BE2C (cell line): ENCODE measurements at regions not wholly inside any gene's neighbourhood (a gene's known extent, or its start where the extent isn't known, plus 50 kb on each side); places are given as distances from the start of the nearest gene placed in this dataset.
"Not testable (repeated sequence)": the region's sequence is repeated elsewhere in the genome, so short reads cannot be mapped to it uniquely, and the experiment has no call there.

Experiments used
- DNase-seq: peaks from one replicate; pipeline ENCODE4 v3.0.0-alpha.2; 2020
- H3K27me3 ChIP-seq: fragments of 250-450 bp; sonication (Bioruptor Pico); 2 replicates; pipeline ENCODE4 v1.5.1; 2020; ENCODE audit warnings: mild to moderate bottlenecking
- H3K36me3 ChIP-seq: fragments of 250-450 bp; sonication (Bioruptor Pico); 2 replicates; pipeline ENCODE4 v1.5.1; 2020; ENCODE audit warnings: mild to moderate bottlenecking
- H3K4me1 ChIP-seq: fragments of 250-450 bp; sonication (Bioruptor Pico); 2 replicates; pipeline ENCODE4 v1.5.1; 2020
- H3K4me3 ChIP-seq: 2 replicates; pipeline ENCODE4 v1.5.1; 2011; ENCODE audit warnings: low read depth, low read length
- H3K9me3 ChIP-seq: fragments of 250-450 bp; sonication (Bioruptor Pico); 2 replicates; pipeline ENCODE4 v1.5.1; 2020
- CTCF ChIP-seq: IDR thresholded peaks from 2 replicates; pipeline ENCODE4 v1.5.1; 2012; ENCODE audit warnings: mild to moderate bottlenecking, low read depth, low read length

- TF ChIP-seq CTCF, result no peak
- no peaks in the 10 kb centered on the region for H3K9me3 ChIP-seq
- no peaks in the 10 kb centered on the region for H3K4me1 ChIP-seq
- no peak overlapping the region for H3K4me3 ChIP-seq
- no peaks in the 10 kb centered on the region for H3K27me3 ChIP-seq
- DNase-seq, result no peak
- H3K36me3 ChIP-seq, result no peaks in the 10 kb centered on the region
These were observed 236.1 kb downstream of the PARM1 start for GRCh38 chr4:75169020-75169419.

- no peak for DNase-seq
- Histone ChIP-seq H3K4me3 (no peak overlapping the region), H3K9me3 (no peaks in the 10 kb centered on the region), H3K36me3 (no peaks in the 10 kb centered on the region), H3K27me3 (no peaks in the 10 kb centered on the region), H3K4me1 (no peaks in the 10 kb centered on the region)
- TF ChIP-seq CTCF, result no peak
These were observed 235.6 kb downstream of the PARM1 start for GRCh38 chr4:75168548-75168947.

- H3K4me1 ChIP-seq, DNase-seq, H3K9me3 ChIP-seq, H3K4me3 ChIP-seq, H3K27me3 ChIP-seq, H3K36me3 ChIP-seq: not testable (repeated sequence)
These were observed 232.2 kb downstream of the PARM1 start for GRCh38 chr4:75165100-75165499.

GRCh38 chr4:75158451-75158850 is 225.5 kb downstream of the PARM1 start:
- Histone ChIP-seq H3K9me3 (no peaks in the 10 kb centered on the region), H3K4me3 (no peak overlapping the region), H3K36me3 (no peaks in the 10 kb centered on the region), H3K4me1 (no peaks in the 10 kb centered on the region), H3K27me3 (no peaks in the 10 kb centered on the region; the same call in 1 of the 2 replicates)
- DNase-seq, result no peak
- TF ChIP-seq CTCF, result no peak

- H3K4me1 ChIP-seq, result no peaks in the 10 kb centered on the region
- H3K27me3 ChIP-seq, result no peaks in the 10 kb centered on the region
- no peaks in the 10 kb centered on the region for H3K36me3 ChIP-seq
- no peaks in the 10 kb centered on the region for H3K9me3 ChIP-seq
- no peak for DNase-seq
- TF ChIP-seq CTCF, result no peak
- H3K4me3 ChIP-seq, result no peak overlapping the region
These were observed 222.1 kb downstream of the PARM1 start for GRCh38 chr4:75154994-75155393.

- Histone ChIP-seq H3K9me3 (no peaks in the 10 kb centered on the region), H3K4me1 (no peaks in the 10 kb centered on the region), H3K27me3 (no peaks in the 10 kb centered on the region), H3K4me3 (no peak overlapping the region), H3K36me3 (no peaks in the 10 kb centered on the region)
- TF ChIP-seq CTCF, result no peak
- no peak for DNase-seq
These were observed 213.3 kb downstream of the PARM1 start for GRCh38 chr4:75146223-75146622.

- no peak for DNase-seq
- Histone ChIP-seq H3K4me1 (no peaks in the 10 kb centered on the region), H3K36me3 (no peaks in the 10 kb centered on the region), H3K9me3 (no peaks in the 10 kb centered on the region), H3K4me3 (no peak overlapping the region), H3K27me3 (peaks cover 3% of the 10 kb centered on the region; the same call in 1 of the 2 replicates)
- TF ChIP-seq CTCF, result no peak
These were observed 211.6 kb downstream of the PARM1 start for GRCh38 chr4:75144475-75144874.
